PC-9 (cell line): ENCODE measurements at regions not wholly inside any gene's neighbourhood (a gene's known extent, or its start where the extent isn't known, plus 50 kb on each side); places are given as distances from the start of the nearest gene placed in this dataset.
"Not testable (repeated sequence)": the region's sequence is repeated elsewhere in the genome, so short reads cannot be mapped to it uniquely, and the experiment has no call there.

Experiments
- CTCF ChIP-seq: fragments of 200-600 bp; sonication (generic); conservative IDR thresholded peaks from 2 replicates; pipeline ENCODE4 v1.6.1; 2017; ENCODE audit warnings: mixed run types, antibody characterized with exemption, mild to moderate bottlenecking, moderate library complexity
- EZH2 ChIP-seq: fragments of 200-600 bp; sonication (generic); IDR thresholded peaks from 2 replicates; pipeline ENCODE4 v1.8.0; 2017; ENCODE audit warnings: antibody characterized with exemption, low read depth

- TF ChIP-seq CTCF, EZH2: not testable (repeated sequence)
Observed at GRCh38 chr3:174483856-174484255, 375.3 kb upstream of the NAALADL2 start.
